ENCODE measurements at regions not wholly inside any gene's neighbourhood (a gene's known extent, or its start where the extent isn't known, plus 50 kb on each side); places are given as distances from the start of the nearest gene placed in this dataset.
"Not testable (repeated sequence)": the region's sequence is repeated elsewhere in the genome, so short reads cannot be mapped to it uniquely, and the experiment has no call there.

GRCh38 chr4:8952791-8953190 lies 81.2 kb upstream of the HMX1 start:
- TF ChIP-seq CTCF (IDR thresholded peaks at IDR 0.05; ENCODE audit: insufficient read depth, low read depth, low read length); EZH2 (IDR thresholded peaks at IDR 0.05; ENCODE audit: insufficient read depth, low read length): not testable (repeated sequence)

Data from astrocyte (in vitro differentiated cells and primary cell).